BE2C (cell line): ENCODE measurements at regions not wholly inside any gene's neighbourhood (a gene's known extent, or its start where the extent isn't known, plus 50 kb on each side); places are given as distances from the start of the nearest gene placed in this dataset.

Experiments used
- DNase-seq: peaks from one replicate; pipeline ENCODE4 v3.0.0-alpha.2; 2020
- H3K27me3 ChIP-seq: fragments of 250-450 bp; sonication (Bioruptor Pico); 2 replicates; pipeline ENCODE4 v1.5.1; 2020; ENCODE audit warnings: mild to moderate bottlenecking
- H3K36me3 ChIP-seq: fragments of 250-450 bp; sonication (Bioruptor Pico); 2 replicates; pipeline ENCODE4 v1.5.1; 2020; ENCODE audit warnings: mild to moderate bottlenecking
- H3K4me1 ChIP-seq: fragments of 250-450 bp; sonication (Bioruptor Pico); 2 replicates; pipeline ENCODE4 v1.5.1; 2020
- H3K4me3 ChIP-seq: 2 replicates; pipeline ENCODE4 v1.5.1; 2011; ENCODE audit warnings: low read depth, low read length
- H3K9me3 ChIP-seq: fragments of 250-450 bp; sonication (Bioruptor Pico); 2 replicates; pipeline ENCODE4 v1.5.1; 2020
- TF ChIP-seq, protein P1 (sequence below): IDR thresholded peaks from 2 replicates; pipeline ENCODE4 v1.5.1; 2012; ENCODE audit warnings: mild to moderate bottlenecking, low read depth, low read length

- H3K4me3 ChIP-seq, result no peak overlapping the region
These were observed 101.1 kb upstream of the HNRNPU start for GRCh38 chr1:244965185-244966030.

DNA sequence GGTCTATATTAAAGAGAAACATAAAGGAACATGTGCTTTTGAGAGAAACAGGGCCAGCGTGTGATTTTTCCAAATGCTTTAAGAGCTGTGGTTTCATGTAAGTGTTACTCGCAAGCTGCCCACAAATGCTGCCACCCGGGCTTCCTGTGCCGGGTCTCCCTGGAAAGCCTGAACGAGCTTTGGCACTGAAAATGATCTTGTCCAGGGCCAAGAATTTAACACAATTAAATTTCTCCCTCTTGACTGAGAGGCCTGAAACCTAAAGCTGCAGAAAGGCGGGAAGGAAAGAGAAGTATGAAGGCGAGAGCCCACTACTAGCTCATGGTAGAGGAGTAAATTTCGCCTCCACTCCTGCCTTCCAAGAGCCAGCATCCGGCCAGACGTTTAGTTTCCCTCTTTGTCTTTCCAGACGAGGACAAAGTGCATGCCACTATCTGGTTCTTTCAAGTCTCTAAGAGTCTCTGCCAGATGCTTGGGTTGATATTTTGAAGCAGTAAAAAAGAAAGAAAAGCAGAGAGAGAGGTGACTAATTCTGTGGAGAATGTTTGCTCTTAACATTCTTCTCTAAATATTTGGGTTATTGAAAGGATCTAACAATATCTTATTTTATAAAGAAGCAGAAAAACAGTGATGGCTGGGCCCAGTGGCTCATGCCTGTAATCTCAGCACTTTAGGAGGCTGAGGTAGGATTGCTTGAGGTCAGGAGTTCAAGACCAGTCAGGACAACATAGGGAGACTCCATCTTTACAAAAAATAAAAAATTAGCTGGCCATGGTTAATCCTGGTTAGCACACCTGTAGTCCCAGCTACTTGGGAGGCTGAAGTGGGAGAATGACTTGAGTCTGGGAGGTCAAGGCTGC lies 100.0 kb upstream of the HNRNPU start:
- Histone ChIP-seq H3K4me1 (peaks cover 12% of the 10 kb centered on the region), H3K27me3 (no peaks in the 10 kb centered on the region), H3K36me3 (no peaks in the 10 kb centered on the region), H3K9me3 (no peaks in the 10 kb centered on the region), H3K4me3 (no peak overlapping the region)
- peak; percentile 42 for DNase-seq
- TF ChIP-seq, protein P1, sequence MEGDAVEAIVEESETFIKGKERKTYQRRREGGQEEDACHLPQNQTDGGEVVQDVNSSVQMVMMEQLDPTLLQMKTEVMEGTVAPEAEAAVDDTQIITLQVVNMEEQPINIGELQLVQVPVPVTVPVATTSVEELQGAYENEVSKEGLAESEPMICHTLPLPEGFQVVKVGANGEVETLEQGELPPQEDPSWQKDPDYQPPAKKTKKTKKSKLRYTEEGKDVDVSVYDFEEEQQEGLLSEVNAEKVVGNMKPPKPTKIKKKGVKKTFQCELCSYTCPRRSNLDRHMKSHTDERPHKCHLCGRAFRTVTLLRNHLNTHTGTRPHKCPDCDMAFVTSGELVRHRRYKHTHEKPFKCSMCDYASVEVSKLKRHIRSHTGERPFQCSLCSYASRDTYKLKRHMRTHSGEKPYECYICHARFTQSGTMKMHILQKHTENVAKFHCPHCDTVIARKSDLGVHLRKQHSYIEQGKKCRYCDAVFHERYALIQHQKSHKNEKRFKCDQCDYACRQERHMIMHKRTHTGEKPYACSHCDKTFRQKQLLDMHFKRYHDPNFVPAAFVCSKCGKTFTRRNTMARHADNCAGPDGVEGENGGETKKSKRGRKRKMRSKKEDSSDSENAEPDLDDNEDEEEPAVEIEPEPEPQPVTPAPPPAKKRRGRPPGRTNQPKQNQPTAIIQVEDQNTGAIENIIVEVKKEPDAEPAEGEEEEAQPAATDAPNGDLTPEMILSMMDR, result no peak

More at GRCh38 chr1:244965185-244966030, 101.1 kb upstream of the HNRNPU start:
- Histone ChIP-seq H3K27me3 (no peaks in the 10 kb centered on the region), H3K4me1 (peaks cover 12% of the 10 kb centered on the region), H3K36me3 (no peaks in the 10 kb centered on the region), H3K9me3 (no peaks in the 10 kb centered on the region)
- DNase-seq, result no peak
- TF ChIP-seq, protein P1, result no peak

- Histone ChIP-seq H3K27me3 (no peaks in the 10 kb centered on the region), H3K9me3 (no peaks in the 10 kb centered on the region), H3K4me3 (no peak overlapping the region), H3K36me3 (no peaks in the 10 kb centered on the region), H3K4me1 (peaks cover 12% of the 10 kb centered on the region)
- TF ChIP-seq, protein P1, result no peak
- DNase-seq, result no peak
These were observed 99.0 kb upstream of the HNRNPU start for GRCh38 chr1:244963231-244963826.

DNA sequence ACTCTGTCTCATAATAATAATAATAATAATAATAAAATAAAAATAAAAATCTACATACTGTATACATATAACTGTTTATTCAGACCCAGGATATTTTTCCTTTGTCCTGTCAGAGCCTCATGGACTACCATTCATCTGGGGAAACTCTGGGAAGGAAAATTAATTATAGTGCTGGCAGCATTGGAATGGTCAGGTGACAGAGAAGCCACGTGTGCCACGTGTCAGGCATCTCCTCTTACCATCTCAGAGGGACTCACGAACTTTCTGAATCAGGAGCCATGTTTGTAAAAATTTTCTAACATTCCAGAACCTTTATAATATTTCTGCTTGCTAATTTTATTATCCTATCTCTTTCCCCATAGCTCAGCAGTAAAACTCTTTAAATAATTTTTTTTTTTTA lies 97.8 kb upstream of the HNRNPU start:
- no peaks in the 10 kb centered on the region for H3K27me3 ChIP-seq
- H3K9me3 ChIP-seq, result no peaks in the 10 kb centered on the region
- H3K4me3 ChIP-seq, result no peak overlapping the region
- TF ChIP-seq, protein P1, result no peak
- peaks cover 12% of the 10 kb centered on the region for H3K4me1 ChIP-seq
- H3K36me3 ChIP-seq, result no peaks in the 10 kb centered on the region
- peak; percentile 27 for DNase-seq

GRCh38 chr1:244960904-244961303 lies 96.6 kb upstream of the HNRNPU start:
- peaks cover 12% of the 10 kb centered on the region for H3K4me1 ChIP-seq

More at GRCh38 chr1:244960904-244961303, 96.6 kb upstream of the HNRNPU start:
- DNase-seq, result no peak
- H3K36me3 ChIP-seq, result no peaks in the 10 kb centered on the region
- TF ChIP-seq, protein P1, result no peak
- H3K27me3 ChIP-seq, result no peaks in the 10 kb centered on the region
- H3K4me3 ChIP-seq, result no peak overlapping the region
- no peaks in the 10 kb centered on the region for H3K9me3 ChIP-seq
